T-cell (primary cell): ENCODE measurements at regions not wholly inside any gene's neighbourhood (a gene's known extent, or its start where the extent isn't known, plus 50 kb on each side); places are given as distances from the start of the nearest gene placed in this dataset.

Source experiments
- ATAC-seq, 4 experiments: fragments of 200-7000 bp in 3 of 4; fragments of 150-1000 bp in 1 of 4; cut with Tn5 transposase; replicated peaks in 1 of 4; 1 replicate in 3 of 4; 2 replicates in 1 of 4; pipeline ENCODE4 v1.10.0; 2021; ENCODE audit warnings: moderate library complexity in 3 of 4, mild to moderate bottlenecking in 2 of 4, moderate number of reproducible peaks in 1 of 4
- CTCF ChIA-PET, 2 donors: fragments of 300-600 bp; sonication (Branson Sonifier 250); formaldehyde crosslinking; loops; one replicate each; lab custom pipeline; 2022; ENCODE audit warnings: antibody characterized with exemption in 2 of 2; lab: Charles Lee
- POLR2A ChIA-PET, 2 donors: fragments of 300-600 bp; sonication (Branson Sonifier 250); formaldehyde crosslinking; loops; one replicate each; lab custom pipeline; 2022; ENCODE audit warnings: antibody characterized with exemption in 2 of 2; lab: Charles Lee
- DNase-seq, 35 experiments: peaks; one replicate each; pipeline versions ENCODE4 v3.0.0 to v3.0.0-alpha.2; 2013 to 2023
- H3K27ac ChIP-seq: one replicate; pipeline ENCODE4 v1.5.1; 2013; ENCODE audit warnings: low read length
- H3K27me3 ChIP-seq, 2 experiments: replicated peaks in 1 of 2; 1 replicate in 1 of 2; 2 replicates in 1 of 2; pipeline versions ENCODE4 v1.6.1 to v1.7.0; 2013; ENCODE audit warnings: low read length in 1 of 2, mixed read lengths in 1 of 2; ENCODE audit not compliant: control insufficient read depth in 2 of 2, insufficient read depth in 2 of 2; ENCODE audit errors: extremely low read depth in 1 of 2
- H3K36me3 ChIP-seq, 2 donors: 1 replicate in 1 of 2; 2 replicates in 1 of 2; pipeline versions ENCODE4 v1.6.1 to v1.7.0; 2013; ENCODE audit warnings: low read length in 1 of 2; ENCODE audit not compliant: control insufficient read depth in 2 of 2, insufficient read depth in 1 of 2; ENCODE audit errors: extremely low read depth in 1 of 2
- H3K4me1 ChIP-seq, 2 experiments: 1 replicate in 1 of 2; 2 replicates in 1 of 2; pipeline versions ENCODE4 v1.6.1 to v1.7.0; 2013; ENCODE audit warnings: low read length in 2 of 2, mixed read lengths in 1 of 2; ENCODE audit not compliant: insufficient read depth in 2 of 2, control insufficient read depth in 1 of 2; ENCODE audit errors: extremely low read depth in 1 of 2
- H3K4me3 ChIP-seq, 2 donors: 1 replicate in 1 of 2; 2 replicates in 1 of 2; pipeline versions ENCODE4 v1.5.1 to v1.7.0; 2013; ENCODE audit warnings: mild to moderate bottlenecking in 2 of 2, low read length in 1 of 2, moderate library complexity in 1 of 2; ENCODE audit not compliant: control insufficient read depth in 1 of 2; ENCODE audit errors: extremely low read depth in 1 of 2
- H3K9me3 ChIP-seq: 2 replicates; pipeline ENCODE4 v1.7.0; 2013
- H3K27ac Mint-ChIP-seq, 2 donors: one replicate each; pipeline ENCODE4 v1.8.0; 2020 to 2021; ENCODE audit warnings: mild to moderate bottlenecking in 2 of 2, mixed read lengths in 2 of 2
- H3K27me3 Mint-ChIP-seq, 2 donors: one replicate each; pipeline ENCODE4 v1.8.0; 2021 to 2022; ENCODE audit warnings: mixed read lengths in 2 of 2
- H3K36me3 Mint-ChIP-seq: one replicate; pipeline ENCODE4 v1.8.0; 2021; ENCODE audit warnings: mixed read lengths
- H3K4me1 Mint-ChIP-seq, 3 donors: one replicate each; pipeline ENCODE4 v1.8.0; 2020 to 2022; ENCODE audit warnings: mixed read lengths in 3 of 3, mild to moderate bottlenecking in 1 of 3
- H3K4me3 Mint-ChIP-seq, 3 donors: one replicate each; pipeline ENCODE4 v1.8.0; 2020 to 2022; ENCODE audit warnings: mild to moderate bottlenecking in 3 of 3, mixed read lengths in 3 of 3, moderate library complexity in 3 of 3
- H3K9me3 Mint-ChIP-seq, 3 donors: one replicate each; pipeline ENCODE4 v1.8.0; 2020 to 2022; ENCODE audit warnings: mixed read lengths in 3 of 3
- WGBS: methylation state at CpG from one replicate; pipeline ENCODE4 v1.1.5; 2013; ENCODE audit warnings: missing lambda C conversion rate; ENCODE audit not compliant: insufficient coverage; 5-methylcytosine and 5-hydroxymethylcytosine counted together

DNA sequence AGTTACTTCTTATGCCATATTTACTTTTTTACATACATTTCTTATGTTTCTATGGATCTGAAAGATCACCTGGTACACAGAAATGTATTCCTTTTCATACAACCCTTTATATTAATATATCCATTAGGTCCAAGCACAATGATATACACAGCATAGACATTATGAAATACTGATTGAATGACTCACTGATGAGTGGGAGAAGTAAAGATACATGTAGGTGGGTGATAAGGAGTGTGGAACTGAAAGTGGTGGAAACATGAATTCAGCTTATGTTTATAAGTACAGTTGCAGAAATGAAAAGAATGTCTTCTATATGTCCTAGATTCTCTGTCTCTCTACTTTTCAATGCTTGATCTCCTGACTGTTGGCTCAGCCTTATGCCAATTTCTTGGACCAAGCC is 87.9 kb downstream of the YIPF7 start:
- Histone ChIP-seq H3K4me3 (no peak overlapping the region), H3K9me3 (no peaks in the 10 kb centered on the region), H3K36me3 (no peaks in the 10 kb centered on the region), H3K4me1 (no peaks in the 10 kb centered on the region), H3K27ac (no peak overlapping the region), H3K27me3 (no peaks in the 10 kb centered on the region)
- CTCF ChIA-PET: no interaction called here
- ATAC-seq (no peak), DNase-seq (no peak)
- Mint-ChIP-seq H3K27ac (no peak overlapping the region), H3K9me3 (peaks cover 0 to 5% (median 0%) of the 10 kb centered on the region in 3 donors), H3K4me1 (no peaks in the 10 kb centered on the region), H3K36me3 (no peaks in the 10 kb centered on the region), H3K4me3 (no peak overlapping the region), H3K27me3 (no peaks in the 10 kb centered on the region)
- POLR2A ChIA-PET: no interaction called here

DNA sequence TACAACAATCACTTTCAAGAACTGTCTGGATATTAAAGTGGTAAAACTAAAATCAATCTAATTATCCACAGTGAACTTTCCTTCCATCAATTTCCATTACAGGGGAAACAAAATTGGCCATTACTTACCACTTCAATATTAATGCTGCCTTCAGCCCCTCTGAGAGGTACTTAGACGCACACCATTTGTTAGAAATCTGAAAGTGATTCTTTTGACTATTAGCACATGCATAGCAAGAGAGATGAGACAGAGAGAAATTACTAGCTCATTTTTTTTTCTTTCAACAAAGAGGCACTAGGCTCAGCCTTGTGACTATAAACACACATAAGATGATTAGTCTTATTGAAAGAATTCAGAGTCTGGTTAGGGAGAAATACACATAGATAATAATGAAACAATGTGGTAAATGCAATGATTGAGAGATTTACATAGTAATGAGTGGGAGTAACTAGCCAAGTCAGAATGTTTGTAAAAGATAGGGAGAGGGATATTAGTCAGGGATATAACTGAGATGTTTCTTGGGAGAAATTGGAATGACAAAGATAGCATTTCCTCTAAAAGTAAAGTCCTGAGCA is 93.3 kb downstream of the YIPF7 start:
- Mint-ChIP-seq H3K36me3 (no peaks in the 10 kb centered on the region), H3K27me3 (peaks cover 0 to 4% of the 10 kb centered on the region in 2 donors), H3K4me3 (no peak overlapping the region), H3K4me1 (no peaks in the 10 kb centered on the region), H3K9me3 (peaks cover 0 to 3% (median 0%) of the 10 kb centered on the region in 3 donors), H3K27ac (no peak overlapping the region)
- H3K4me1 ChIP-seq: no peaks in the 10 kb centered on the region
- ATAC-seq: no peak
- H3K27ac ChIP-seq: no peak overlapping the region
- no peaks in the 10 kb centered on the region for H3K36me3 ChIP-seq
- DNase-seq: no peak
- POLR2A ChIA-PET: interaction anchor here in 1 of 2 donors (0.5 kb wide), 1 partner anchor 193 kb away, joined by 3 read pairs; no protein-coding TSS in a partner anchor
- WGBS: no CpG with 5 or more reads among the region's 1 CpG
- H3K27me3 ChIP-seq: no peaks in the 10 kb centered on the region
- no peak overlapping the region for H3K4me3 ChIP-seq
- CTCF ChIA-PET: no interaction called here
- no peaks in the 10 kb centered on the region for H3K9me3 ChIP-seq

DNA sequence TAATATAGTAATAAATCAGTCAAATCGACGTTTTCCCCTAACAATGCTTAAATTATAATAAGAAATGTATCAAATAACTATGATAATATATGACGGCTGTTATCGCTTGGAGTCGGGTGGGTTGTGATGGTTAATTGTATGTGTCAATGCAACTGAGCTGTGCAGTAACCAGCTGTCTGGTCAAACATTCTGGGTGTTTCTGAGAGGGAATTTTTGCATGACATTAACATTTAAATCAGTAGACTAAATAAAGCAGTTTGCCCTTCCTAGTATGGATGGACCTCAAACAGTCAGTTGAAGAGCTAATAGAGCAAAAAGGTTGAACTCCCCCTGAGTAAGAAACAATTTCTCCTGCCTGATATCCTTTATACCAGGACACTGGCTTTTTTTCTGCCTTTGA is 96.7 kb downstream of the YIPF7 start:
- H3K4me1 Mint-ChIP-seq: no peaks in the 10 kb centered on the region
- no peak overlapping the region for H3K27ac Mint-ChIP-seq
- H3K4me1 ChIP-seq: no peaks in the 10 kb centered on the region
- ChIA-PET CTCF (no interaction called here), POLR2A (no interaction called here)
- DNase-seq: no peak
- no peak overlapping the region for H3K4me3 ChIP-seq
- no peaks in the 10 kb centered on the region for H3K9me3 ChIP-seq
- H3K27me3 ChIP-seq: no peaks in the 10 kb centered on the region
- H3K27me3 Mint-ChIP-seq: peaks cover 0 to 4% of the 10 kb centered on the region in 2 donors
- no peaks in the 10 kb centered on the region for H3K36me3 ChIP-seq
- no peak overlapping the region for H3K4me3 Mint-ChIP-seq
- no CpG with 5 or more reads among the region's 5 CpGs for WGBS
- no peak overlapping the region for H3K27ac ChIP-seq
- H3K36me3 Mint-ChIP-seq: no peaks in the 10 kb centered on the region
- ATAC-seq: no peak
- peaks cover 0 to 3% (median 0%) of the 10 kb centered on the region in 3 donors for H3K9me3 Mint-ChIP-seq

DNA sequence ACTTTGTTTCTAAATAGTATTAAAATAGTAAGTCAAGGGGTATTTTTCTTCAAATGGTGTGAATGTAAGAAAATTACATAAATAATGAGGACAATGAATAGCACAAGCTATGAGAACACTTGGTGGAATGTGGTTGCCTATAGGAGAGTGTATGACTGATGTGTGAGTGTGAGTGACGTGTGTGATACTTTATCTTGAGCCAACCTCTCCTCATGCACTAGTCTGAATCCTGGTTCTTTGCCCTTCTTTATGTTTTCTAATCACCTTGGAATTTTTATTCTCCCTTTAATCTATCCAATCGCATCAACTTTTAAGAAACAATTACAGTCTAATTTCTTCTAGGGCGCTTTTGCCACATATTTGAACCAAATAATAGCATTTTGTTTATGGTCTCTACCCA is 98.2 kb downstream of the YIPF7 start:
- Mint-ChIP-seq H3K36me3 (no peaks in the 10 kb centered on the region), H3K27me3 (peaks cover 0 to 1% of the 10 kb centered on the region in 2 donors)
- WGBS: no CpG with 5 or more reads among the region's 3 CpGs

DNA sequence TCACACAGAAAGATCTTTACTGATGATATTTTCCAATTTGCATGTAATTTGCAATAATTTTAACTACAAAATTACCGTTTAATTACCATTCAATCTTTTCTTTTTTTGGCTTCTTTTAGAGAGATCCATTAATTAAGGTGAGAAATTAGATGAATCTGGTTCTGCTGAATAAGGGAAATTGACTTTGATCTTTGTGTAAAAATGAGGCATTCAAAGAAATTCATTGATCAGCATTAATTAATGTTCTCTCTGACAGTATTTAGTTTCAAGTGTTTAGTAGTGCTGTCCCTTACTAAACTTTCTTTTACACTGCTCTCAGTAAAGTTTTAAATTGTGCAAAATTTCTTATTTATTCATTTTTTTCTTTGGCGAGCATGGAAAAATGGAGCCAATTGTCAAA is 97.2 kb upstream of the KCTD8 start:
- H3K9me3 ChIP-seq: no peaks in the 10 kb centered on the region
- no peak overlapping the region for H3K27ac ChIP-seq
- no peaks in the 10 kb centered on the region for H3K36me3 ChIP-seq
- CTCF ChIA-PET: no interaction called here
- no peaks in the 10 kb centered on the region for H3K27me3 Mint-ChIP-seq
- H3K27ac Mint-ChIP-seq: no peak overlapping the region
- ATAC-seq: no peak
- H3K36me3 Mint-ChIP-seq: no peaks in the 10 kb centered on the region
- H3K4me3 ChIP-seq: no peak overlapping the region
- no peaks in the 10 kb centered on the region for H3K9me3 Mint-ChIP-seq
- POLR2A ChIA-PET: no interaction called here
- no peaks in the 10 kb centered on the region for H3K4me1 ChIP-seq
- H3K4me1 Mint-ChIP-seq: no peaks in the 10 kb centered on the region
- H3K27me3 ChIP-seq: no peaks in the 10 kb centered on the region
- no peak overlapping the region for H3K4me3 Mint-ChIP-seq
- DNase-seq: no peak
- no CpG with 5 or more reads among the region's 2 CpGs for WGBS

More for the DNA sequence above, 98.2 kb downstream of the YIPF7 start:
- no peaks in the 10 kb centered on the region for H3K4me1 Mint-ChIP-seq
- no peak overlapping the region for H3K4me3 Mint-ChIP-seq
- ChIA-PET POLR2A (no interaction called here), CTCF (no interaction called here)
- Histone ChIP-seq H3K27me3 (no peaks in the 10 kb centered on the region), H3K4me1 (no peaks in the 10 kb centered on the region), H3K27ac (no peak overlapping the region), H3K9me3 (no peaks in the 10 kb centered on the region), H3K36me3 (no peaks in the 10 kb centered on the region), H3K4me3 (no peak overlapping the region)
- H3K9me3 Mint-ChIP-seq: peaks cover 0 to under 1% (median 0%) of the 10 kb centered on the region in 3 donors
- ATAC-seq (no peak), DNase-seq (no peak)
- no peak overlapping the region for H3K27ac Mint-ChIP-seq

DNA sequence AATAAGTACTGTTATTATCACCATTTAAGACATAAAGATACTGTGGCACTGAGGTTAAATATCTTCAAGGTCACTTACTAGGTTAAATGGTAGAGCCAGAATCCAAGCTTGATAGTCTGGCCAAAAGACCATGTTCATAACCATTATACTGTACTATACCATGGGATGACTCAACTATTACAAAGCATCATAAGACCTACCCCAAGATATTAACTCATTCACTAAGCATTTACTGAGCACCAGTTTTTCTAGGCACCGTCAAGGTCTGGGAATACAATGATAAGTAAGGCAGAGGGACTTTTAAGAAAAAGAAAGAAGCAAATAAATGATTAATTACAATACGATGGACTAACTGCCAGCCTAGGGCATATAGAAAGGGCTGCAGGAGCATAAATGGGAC is 95.5 kb upstream of the KCTD8 start:
- no peaks in the 10 kb centered on the region for H3K9me3 Mint-ChIP-seq

DNA sequence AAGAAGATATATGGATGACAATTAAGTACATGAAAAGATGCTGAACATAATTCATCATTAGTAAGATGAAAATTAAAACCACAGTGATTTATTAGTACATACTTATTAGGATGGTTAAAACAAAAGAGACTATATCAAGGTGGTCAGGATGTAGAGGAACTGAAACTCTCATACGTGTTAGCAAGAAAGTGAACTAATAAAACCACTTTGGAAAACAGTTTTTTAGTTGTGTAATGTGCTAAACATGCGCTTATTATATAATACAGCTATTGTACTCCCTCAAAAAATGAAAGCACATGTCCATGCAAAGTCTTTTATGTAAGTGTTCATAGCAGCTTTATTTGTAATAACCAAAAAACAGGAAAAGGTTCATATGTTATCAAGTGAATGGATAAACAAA is 89.9 kb upstream of the KCTD8 start:
- WGBS: no CpG with 5 or more reads among the region's 2 CpGs
- POLR2A ChIA-PET: no interaction called here
- no peaks in the 10 kb centered on the region for H3K27me3 Mint-ChIP-seq
- H3K27ac ChIP-seq: no peak overlapping the region
- ATAC-seq (no peak), DNase-seq (no peak)
- H3K4me1 ChIP-seq: no peaks in the 10 kb centered on the region
- no peak overlapping the region for H3K4me3 Mint-ChIP-seq
- H3K4me1 Mint-ChIP-seq: no peaks in the 10 kb centered on the region
- CTCF ChIA-PET: no interaction called here
- no peaks in the 10 kb centered on the region for H3K9me3 ChIP-seq
- no peak overlapping the region for H3K27ac Mint-ChIP-seq
- H3K36me3 Mint-ChIP-seq: no peaks in the 10 kb centered on the region
- no peak overlapping the region for H3K4me3 ChIP-seq
- no peaks in the 10 kb centered on the region for H3K9me3 Mint-ChIP-seq
- no peaks in the 10 kb centered on the region for H3K36me3 ChIP-seq
- H3K27me3 ChIP-seq: no peaks in the 10 kb centered on the region

More for the DNA sequence above, 95.5 kb upstream of the KCTD8 start:
- no peaks in the 10 kb centered on the region for H3K36me3 Mint-ChIP-seq
- Histone ChIP-seq H3K27me3 (no peaks in the 10 kb centered on the region), H3K9me3 (no peaks in the 10 kb centered on the region), H3K4me3 (no peak overlapping the region), H3K27ac (no peak overlapping the region), H3K4me1 (no peaks in the 10 kb centered on the region), H3K36me3 (no peaks in the 10 kb centered on the region)
- no peak overlapping the region for H3K4me3 Mint-ChIP-seq
- no peak overlapping the region for H3K27ac Mint-ChIP-seq
- ATAC-seq (no peak), DNase-seq (no peak)
- 100% methylated on average over 1 of the region's 2 CpGs for WGBS
- ChIA-PET POLR2A (no interaction called here), CTCF (no interaction called here)
- H3K4me1 Mint-ChIP-seq: no peaks in the 10 kb centered on the region
- H3K27me3 Mint-ChIP-seq: no peaks in the 10 kb centered on the region
